IPS DF 6.9 (cell line): ENCODE measurements at regions not wholly inside any gene's neighbourhood (a gene's known extent, or its start where the extent isn't known, plus 50 kb on each side); places are given as distances from the start of the nearest gene placed in this dataset.
"Not testable (repeated sequence)": the region's sequence is repeated elsewhere in the genome, so short reads cannot be mapped to it uniquely, and the experiment has no call there.

ENCODE experiments used
- DNase-seq: peaks from one replicate; pipeline ENCODE4 v3.0.0-alpha.2; 2013; ENCODE audit warnings: low read depth, low spot score
- H3K27ac ChIP-seq: one replicate; pipeline ENCODE4 v1.5.1; 2013; ENCODE audit warnings: low read length, control low read depth
- H3K27me3 ChIP-seq: 2 replicates; pipeline ENCODE4 v1.6.1; 2013; ENCODE audit warnings: mild to moderate bottlenecking, low read length; ENCODE audit not compliant: control insufficient read depth, insufficient read depth
- H3K36me3 ChIP-seq: 2 replicates; pipeline ENCODE4 v1.6.1; 2013; ENCODE audit warnings: low read length; ENCODE audit not compliant: control insufficient read depth, insufficient read depth
- H3K4me1 ChIP-seq: 2 replicates; pipeline ENCODE4 v1.6.1; 2013; ENCODE audit warnings: low read length; ENCODE audit not compliant: control insufficient read depth, insufficient read depth
- H3K4me3 ChIP-seq: 2 replicates; pipeline ENCODE4 v1.5.1; 2013; ENCODE audit warnings: mild to moderate bottlenecking, low read length
- H3K9me3 ChIP-seq: 2 replicates; pipeline ENCODE4 v1.6.1; 2013; ENCODE audit warnings: low read length, inconsistent platforms; ENCODE audit not compliant: control insufficient read depth, insufficient read depth
- WGBS: extraction: QIAGEN DNeasy Blood & Tissue Kit; methylation state at CpG from one replicate; pipeline ENCODE4 v1.1.7; 2013; ENCODE audit warnings: mixed read lengths, missing lambda C conversion rate; ENCODE audit not compliant: insufficient read length, insufficient coverage; 5-methylcytosine and 5-hydroxymethylcytosine counted together

- not testable (repeated sequence) for H3K9me3 ChIP-seq, H3K4me1 ChIP-seq, H3K27ac ChIP-seq, H3K27me3 ChIP-seq, H3K4me3 ChIP-seq, H3K36me3 ChIP-seq, DNase-seq
These were observed 223.1 kb upstream of the C1QTNF3 start for GRCh38 chr5:34266151-34266550.

- peak; percentile 57 for DNase-seq
- H3K27ac ChIP-seq = not testable (repeated sequence)
- no CpG with 5 or more reads among the region's 1 CpG for WGBS
These were observed 253.7 kb upstream of the C1QTNF3 start for GRCh38 chr5:34296759-34297158.

GRCh38 chr5:34329201-34329600 is 286.2 kb upstream of the C1QTNF3 start:
- H3K27me3 ChIP-seq, H3K36me3 ChIP-seq, DNase-seq, H3K9me3 ChIP-seq, H3K4me1 ChIP-seq, H3K27ac ChIP-seq, H3K4me3 ChIP-seq: not testable (repeated sequence)
- WGBS = no CpG with 5 or more reads among the region's 2 CpGs

More at GRCh38 chr5:34296759-34297158, 253.7 kb upstream of the C1QTNF3 start:
- H3K4me3 ChIP-seq, H3K4me1 ChIP-seq, H3K36me3 ChIP-seq, H3K27me3 ChIP-seq, H3K9me3 ChIP-seq: not testable (repeated sequence)

- H3K36me3 ChIP-seq, DNase-seq, H3K4me3 ChIP-seq, H3K9me3 ChIP-seq, H3K27ac ChIP-seq, H3K4me1 ChIP-seq, H3K27me3 ChIP-seq: not testable (repeated sequence)
These were observed 286.6 kb upstream of the C1QTNF3 start for GRCh38 chr5:34329611-34330108.

GRCh38 chr5:34331928-34332454 is 289.0 kb upstream of the C1QTNF3 start:
- not testable (repeated sequence) for H3K4me3 ChIP-seq, H3K36me3 ChIP-seq, H3K27me3 ChIP-seq, H3K27ac ChIP-seq, DNase-seq, H3K9me3 ChIP-seq, H3K4me1 ChIP-seq

GRCh38 chr5:34339408-34340001 is 296.5 kb upstream of the C1QTNF3 start:
- not testable (repeated sequence) for H3K9me3 ChIP-seq, H3K27me3 ChIP-seq, H3K36me3 ChIP-seq, H3K4me3 ChIP-seq, DNase-seq, H3K4me1 ChIP-seq, H3K27ac ChIP-seq
- no CpG with 5 or more reads among the region's 1 CpG for WGBS

- DNase-seq, H3K4me3 ChIP-seq, H3K9me3 ChIP-seq, H3K27ac ChIP-seq, H3K36me3 ChIP-seq, H3K27me3 ChIP-seq, H3K4me1 ChIP-seq: not testable (repeated sequence)
- no CpG with 5 or more reads among the region's 2 CpGs for WGBS
These were observed 301.7 kb upstream of the RAI14 start for GRCh38 chr5:34354440-34354839.

- no CpG with 5 or more reads among the region's 2 CpGs for WGBS
- not testable (repeated sequence) for H3K27ac ChIP-seq, H3K36me3 ChIP-seq, H3K9me3 ChIP-seq, H3K4me3 ChIP-seq, H3K27me3 ChIP-seq, DNase-seq, H3K4me1 ChIP-seq
These were observed 284.7 kb upstream of the RAI14 start for GRCh38 chr5:34371417-34371816.

GRCh38 chr5:34371817-34372216 is 284.3 kb upstream of the RAI14 start:
- no CpG with 5 or more reads among the region's 1 CpG for WGBS
- H3K36me3 ChIP-seq, H3K9me3 ChIP-seq: not testable (repeated sequence)

GRCh38 chr5:34372739-34373138 is 283.4 kb upstream of the RAI14 start:
- H3K4me3 ChIP-seq, H3K27ac ChIP-seq, DNase-seq, H3K9me3 ChIP-seq, H3K36me3 ChIP-seq, H3K4me1 ChIP-seq, H3K27me3 ChIP-seq: not testable (repeated sequence)
- WGBS = no CpG with 5 or more reads among the region's 5 CpGs

More at GRCh38 chr5:34371817-34372216, 284.3 kb upstream of the RAI14 start:
- not testable (repeated sequence) for H3K27ac ChIP-seq, H3K4me1 ChIP-seq, H3K27me3 ChIP-seq, DNase-seq, H3K4me3 ChIP-seq

- DNase-seq, H3K4me3 ChIP-seq, H3K9me3 ChIP-seq, H3K36me3 ChIP-seq, H3K27me3 ChIP-seq, H3K27ac ChIP-seq, H3K4me1 ChIP-seq: not testable (repeated sequence)
- WGBS = no CpG with 5 or more reads among the region's 2 CpGs
These were observed 278.5 kb upstream of the RAI14 start for GRCh38 chr5:34377651-34378050.
